K562 (cell line): ENCODE measurements at regions not wholly inside any gene's neighbourhood (a gene's known extent, or its start where the extent isn't known, plus 50 kb on each side); places are given as distances from the start of the nearest gene placed in this dataset.

ENCODE experiments used
- ATAC-seq: fragments of 200-7000 bp; cut with Tn5 transposase; 3 replicates; pipeline ENCODE4 v1.9.1; 2020; ENCODE audit warnings: moderate library complexity
- BruUV-seq: library from RNA; stranded (reverse); fragments of 400-500 nt; replicated peaks from 2 replicates; lab custom pipeline; 2021; lab: Mats Ljungman, UMichigan
- CTCF ChIA-PET: fragments of 300-600 bp; formaldehyde crosslinking; extraction: SDS; loops from one replicate; lab custom pipeline; 2021; ENCODE audit warnings: low intra/inter-chr PET ratio; lab: Yijun Ruan, JAX
- POLR2A ChIA-PET: fragments of 300-600, 350-650 bp; sonication (Branson Sonifier 250); formaldehyde crosslinking; extraction: SDS; loops from one replicate; lab custom pipeline; 2021; ENCODE audit warnings: antibody characterized with exemption, inconsistent platforms; lab: Yijun Ruan, JAX
- DNase-seq, 4 experiments: peaks; one replicate each; pipeline versions ENCODE4 v3.0.0 to v3.0.0-alpha.2; 2011 to 2018; ENCODE audit warnings: low spot score in 3 of 4, mixed read lengths in 3 of 4; ENCODE audit errors: extremely low read depth in 1 of 4
- FAIRE-seq: peaks from 2 replicates; lab custom pipeline; 2011; peaks lifted over from hg19 to GRCh38; lab: Jason Lieb, UNC
- H2AFZ ChIP-seq: 2 replicates; pipeline ENCODE4 v1.6.0; 2011; ENCODE audit warnings: low read depth, low read length, control low read depth, inconsistent platforms
- H3K27ac ChIP-seq: fragments of 200-600 bp; 3 replicates; pipeline ENCODE4 v1.8.0; 2011; ENCODE audit warnings: low read depth, mild to moderate bottlenecking, control low read depth, inconsistent platforms, low read length, moderate library complexity, mixed read lengths; ENCODE audit errors: extremely low read depth
- H3K27me3 ChIP-seq, 2 experiments: fragments of 300-600 bp in 1 of 2; 2 replicates in 1 of 2; 3 replicates in 1 of 2; pipeline versions ENCODE4 v1.6.0 to v1.8.0; 2011; ENCODE audit warnings: inconsistent platforms in 2 of 2, low read length in 2 of 2, mild to moderate bottlenecking in 1 of 2, mixed read lengths in 1 of 2, moderate library complexity in 1 of 2; ENCODE audit not compliant: control insufficient read depth in 2 of 2, insufficient read depth in 2 of 2
- H3K36me3 ChIP-seq: fragments of 300-600 bp; 3 replicates; pipeline ENCODE4 v1.8.0; 2011; ENCODE audit warnings: mild to moderate bottlenecking, low read length, inconsistent platforms; ENCODE audit not compliant: control insufficient read depth, insufficient read depth
- H3K4me1 ChIP-seq, 2 experiments: fragments of 200-600 bp in 1 of 2; replicated peaks in 1 of 2; 2 replicates in 1 of 2; 3 replicates in 1 of 2; pipeline versions ENCODE4 v1.5.1 to v1.8.0; 2011; ENCODE audit warnings: inconsistent platforms in 2 of 2, low read length in 2 of 2, mild to moderate bottlenecking in 1 of 2, mixed read lengths in 1 of 2, moderate library complexity in 1 of 2; ENCODE audit not compliant: control insufficient read depth in 2 of 2, insufficient read depth in 2 of 2
- H3K4me2 ChIP-seq: 2 replicates; pipeline ENCODE4 v1.6.1; 2011; ENCODE audit warnings: low read length, control low read depth, inconsistent platforms, mixed read lengths; ENCODE audit not compliant: insufficient read depth
- H3K4me3 ChIP-seq: fragments of 200-600 bp; sonication (generic), shearing (Covaris generic); 2 replicates; pipeline ENCODE4 v1.5.1; 2016; ENCODE audit warnings: control low read depth, inconsistent platforms
- H3K79me2 ChIP-seq: fragments of 200-600 bp; 3 replicates; pipeline ENCODE4 v1.8.0; 2011; ENCODE audit warnings: low read length, inconsistent platforms; ENCODE audit not compliant: control insufficient read depth, insufficient read depth
- H3K9ac ChIP-seq, 2 experiments: 2 replicates each; pipeline versions ENCODE4 v1.6.0 to v1.6.1; 2011; ENCODE audit warnings: low read depth in 2 of 2, low read length in 2 of 2, control low read depth in 1 of 2, inconsistent platforms in 1 of 2, mild to moderate bottlenecking in 1 of 2, mixed read lengths in 1 of 2; ENCODE audit not compliant: insufficient read depth in 1 of 2
- H3K9me1 ChIP-seq: one replicate; pipeline ENCODE4 v1.6.0; 2011; ENCODE audit warnings: inconsistent platforms, mild to moderate bottlenecking, low read length, moderate library complexity; ENCODE audit not compliant: control insufficient read depth, insufficient read depth
- H3K9me3 ChIP-seq: replicated peaks from 2 replicates; pipeline ENCODE4 v1.5.1; 2011; ENCODE audit warnings: low read depth, low read length, inconsistent platforms; ENCODE audit not compliant: control insufficient read depth, insufficient read depth
- H4K20me1 ChIP-seq: replicated peaks from 2 replicates; pipeline ENCODE4 v1.6.1; 2011; ENCODE audit warnings: low read length, inconsistent platforms, mixed read lengths; ENCODE audit not compliant: control insufficient read depth, insufficient read depth
- CBFA2T2 ChIP-seq: fragments of 450-650 bp; conservative IDR thresholded peaks from 2 replicates; pipeline ENCODE4 v1.6.1; 2017; ENCODE audit warnings: mild to moderate bottlenecking
- E2F4 ChIP-seq: sonication (generic); formaldehyde crosslinking; IDR thresholded peaks from 2 replicates; pipeline ENCODE4 v1.8.0; 2022; ENCODE audit warnings: mild to moderate bottlenecking, low read depth, missing genetic modification reagents
- EHMT2 ChIP-seq: fragments of 450-650 bp; IDR thresholded peaks from 2 replicates; pipeline ENCODE4 v1.6.1; 2018; ENCODE audit warnings: antibody characterized with exemption
- ELK3 ChIP-seq: fragments of 450-650 bp; formaldehyde crosslinking; IDR thresholded peaks from 2 replicates; pipeline ENCODE4 v1.4.0; 2020; ENCODE audit warnings: mild to moderate bottlenecking
- FOXJ3 ChIP-seq: sonication (generic); formaldehyde crosslinking; IDR thresholded peaks from 2 replicates; pipeline ENCODE4 v1.4.0; 2020; ENCODE audit warnings: mild to moderate bottlenecking, missing genetic modification reagents
- KLF10 ChIP-seq: fragments of 250-450 bp; sonication (Bioruptor Pico); IDR thresholded peaks from 2 replicates; pipeline ENCODE4 v1.6.1; 2021; ENCODE audit warnings: matching md5 sums
- MITF ChIP-seq: IDR thresholded peaks from 2 replicates; pipeline ENCODE4 v1.6.1; 2014; ENCODE audit warnings: antibody characterized with exemption
- MXD1 ChIP-seq: fragments of 250-450 bp; sonication (Bioruptor Pico); IDR thresholded peaks from 2 replicates; pipeline ENCODE4 v1.8.0; 2021; ENCODE audit warnings: borderline replicate concordance, mild to moderate bottlenecking, moderate library complexity; ENCODE audit not compliant: poor library complexity, severe bottlenecking
- RBM17 ChIP-seq: fragments of 200-400 bp; formaldehyde crosslinking; IDR thresholded peaks from 2 replicates; pipeline ENCODE4 v1.6.1; 2017; ENCODE audit warnings: low read depth, mild to moderate bottlenecking, low read length, borderline replicate concordance
- REST ChIP-seq, 2 experiments: fragments of 450-650 bp; formaldehyde crosslinking in 1 of 2; IDR thresholded peaks; 2 replicates each; pipeline versions ENCODE4 v1.4.0 to v1.6.1; 2014 to 2020; ENCODE audit warnings: mild to moderate bottlenecking in 2 of 2, borderline replicate concordance in 1 of 2, low read depth in 1 of 2
- TAL1 ChIP-seq: fragments of 450-650 bp; IDR thresholded peaks from 2 replicates; pipeline ENCODE4 v1.6.1; 2016; ENCODE audit warnings: mild to moderate bottlenecking
- WGBS: fragments of 100-300 bp; shearing (Covaris generic); methylation state at CpG from one replicate; pipeline ENCODE4 v1.1.6; 2016; ENCODE audit warnings: low coverage, mixed read lengths; ENCODE audit not compliant: insufficient coverage; ENCODE audit errors: missing lambda C conversion rate; 5-methylcytosine and 5-hydroxymethylcytosine counted together
- in situ Hi-C: fragments of 300-500 bp; cut with MboI; formaldehyde crosslinking; loops from 4 replicates; pipeline ENCODE4 v1.15.0; 2018; ENCODE audit warnings: inconsistent platforms, mixed read lengths
- intact Hi-C: fragments of 100-400 bp; cut with micrococcal nuclease; formaldehyde crosslinking; loops from 2 replicates; pipeline ENCODE4 v1.14.2; 2022

GRCh38 chr7:155874411-155874810 is 62.1 kb upstream of the SHH start:
- POLR2A ChIA-PET: interaction anchor here (0.7 kb wide), 1 partner anchor 231 kb away, joined by 3 read pairs; no protein-coding TSS in a partner anchor
- BruUV-seq: no TSS peak
- Histone ChIP-seq H4K20me1 (no peaks in the 10 kb centered on the region), H3K9me1 (no peaks in the 10 kb centered on the region), H3K9me3 (no peaks in the 10 kb centered on the region), H3K36me3 (no peaks in the 10 kb centered on the region), H3K4me3 (no peak overlapping the region), H2AFZ (no peak overlapping the region), H3K4me1 (no peaks in the 10 kb centered on the region), H3K79me2 (no peaks in the 10 kb centered on the region), H3K9ac (no peak overlapping the region), H3K4me2 (no peak overlapping the region), H3K27me3 (peaks cover 31 to 51% of the 10 kb centered on the region in 2 experiments), H3K27ac (no peak overlapping the region)
- CTCF ChIA-PET: no interaction called here
- in situ Hi-C loops (no loop called here), intact Hi-C loops (no loop called here)
- WGBS: 0% methylated on average over 3 of the region's 3 CpGs
- ATAC-seq (no peak), FAIRE-seq (no peak), DNase-seq (no peak)
- TF ChIP-seq TAL1: no peak
- TF ChIP-seq E2F4 (CRISPR knock-in tag): no peak
- TF ChIP-seq CBFA2T2: no peak
- TF ChIP-seq ELK3 (CRISPR knock-in tag): no peak
- TF ChIP-seq FOXJ3 (CRISPR knock-in tag): no peak
- no peak for TF ChIP-seq KLF10
- TF ChIP-seq EHMT2: no peak
- no peak for TF ChIP-seq REST (IDR thresholded peaks at IDR 0.05; ENCODE audit: borderline replicate concordance)
- no peak for TF ChIP-seq REST (CRISPR knock-in tag; IDR thresholded peaks at IDR 0.05; ENCODE audit: low read depth)
- TF ChIP-seq MXD1 (CRISPR knock-in tag): no peak
- TF ChIP-seq MITF: no peak
- TF ChIP-seq RBM17: no peak
